ENCODE measurements at regions not wholly inside any gene's neighbourhood (a gene's known extent, or its start where the extent isn't known, plus 50 kb on each side); places are given as distances from the start of the nearest gene placed in this dataset.

- Mint-ChIP-seq H3K36me3 (no peaks in the 10 kb centered on the region), H3K4me1 (no peaks in the 10 kb centered on the region), H3K27ac (no peak overlapping the region), H3K9me3 (peaks cover 5% of the 10 kb centered on the region), H3K4me3 (no peak overlapping the region), H3K27me3 (no peaks in the 10 kb centered on the region)
- no peak for DNase-seq
- CTCF ChIA-PET, result interaction anchor here (0.9 kb wide), 1 partner anchor 11 kb away, joined by 3 read pairs; no protein-coding TSS in a partner anchor
Measured at GRCh38 chr5:4306057-4306456, 710.4 kb downstream of the IRX1 start.

- Mint-ChIP-seq H3K9me3 (peaks cover 7% of the 10 kb centered on the region), H3K4me3 (no peak overlapping the region), H3K4me1 (no peaks in the 10 kb centered on the region), H3K36me3 (no peaks in the 10 kb centered on the region), H3K27me3 (no peaks in the 10 kb centered on the region), H3K27ac (no peak overlapping the region)
- CTCF ChIA-PET, result no interaction called here
- no peak for DNase-seq
Measured at GRCh38 chr5:4309026-4309425, 713.4 kb downstream of the IRX1 start.

GRCh38 chr5:4313138-4313537 lies 717.5 kb downstream of the IRX1 start:
- Mint-ChIP-seq H3K27ac (no peak overlapping the region), H3K4me1 (no peaks in the 10 kb centered on the region), H3K27me3 (no peaks in the 10 kb centered on the region), H3K9me3 (peaks cover 4% of the 10 kb centered on the region), H3K36me3 (no peaks in the 10 kb centered on the region), H3K4me3 (no peak overlapping the region)
- CTCF ChIA-PET, result no interaction called here
- no peak for DNase-seq

- Mint-ChIP-seq H3K27ac (no peak overlapping the region), H3K27me3 (no peaks in the 10 kb centered on the region), H3K36me3 (no peaks in the 10 kb centered on the region), H3K4me1 (no peaks in the 10 kb centered on the region), H3K4me3 (no peak overlapping the region), H3K9me3 (peaks cover 12% of the 10 kb centered on the region)
- no peak for DNase-seq
- CTCF ChIA-PET, result no interaction called here
Measured at GRCh38 chr5:4319478-4320128, 724.0 kb downstream of the IRX1 start.

- peaks cover 3% of the 10 kb centered on the region for H3K9me3 Mint-ChIP-seq
- DNase-seq, result no peak
- CTCF ChIA-PET, result no interaction called here
- H3K36me3 Mint-ChIP-seq, result no peaks in the 10 kb centered on the region
- no peak overlapping the region for H3K27ac Mint-ChIP-seq
- no peaks in the 10 kb centered on the region for H3K27me3 Mint-ChIP-seq
- H3K4me1 Mint-ChIP-seq, result no peaks in the 10 kb centered on the region
- no peak overlapping the region for H3K4me3 Mint-ChIP-seq
Measured at GRCh38 chr5:4330327-4330726, 734.7 kb downstream of the IRX1 start.

- CTCF ChIA-PET, result no interaction called here
- H3K27me3 Mint-ChIP-seq, result no peaks in the 10 kb centered on the region
- no peaks in the 10 kb centered on the region for H3K4me1 Mint-ChIP-seq
- no peaks in the 10 kb centered on the region for H3K36me3 Mint-ChIP-seq
- H3K4me3 Mint-ChIP-seq, result no peak overlapping the region
- no peak overlapping the region for H3K27ac Mint-ChIP-seq
- H3K9me3 Mint-ChIP-seq, result peaks cover 11% of the 10 kb centered on the region
- no peak for DNase-seq
Measured at GRCh38 chr5:4335078-4335477, 739.4 kb downstream of the IRX1 start.

GRCh38 chr5:4337519-4337918 lies 741.9 kb downstream of the IRX1 start:
- H3K27ac Mint-ChIP-seq, result no peak overlapping the region
- H3K36me3 Mint-ChIP-seq, result no peaks in the 10 kb centered on the region
- no peak for DNase-seq
- no peaks in the 10 kb centered on the region for H3K4me1 Mint-ChIP-seq
- CTCF ChIA-PET, result no interaction called here
- H3K27me3 Mint-ChIP-seq, result no peaks in the 10 kb centered on the region
- H3K9me3 Mint-ChIP-seq, result peaks cover 11% of the 10 kb centered on the region
- H3K4me3 Mint-ChIP-seq, result no peak overlapping the region

- no peaks in the 10 kb centered on the region for H3K36me3 Mint-ChIP-seq
- H3K27ac Mint-ChIP-seq, result no peak overlapping the region
- H3K9me3 Mint-ChIP-seq, result peaks cover 11% of the 10 kb centered on the region
- no peaks in the 10 kb centered on the region for H3K4me1 Mint-ChIP-seq
- no peak for DNase-seq
- H3K27me3 Mint-ChIP-seq, result no peaks in the 10 kb centered on the region
- no peak overlapping the region for H3K4me3 Mint-ChIP-seq
- CTCF ChIA-PET, result no interaction called here
Measured at GRCh38 chr5:4339949-4340348, 744.3 kb downstream of the IRX1 start.

GRCh38 chr5:4345850-4346249 lies 750.2 kb downstream of the IRX1 start:
- no peaks in the 10 kb centered on the region for H3K36me3 Mint-ChIP-seq
- H3K4me3 Mint-ChIP-seq, result no peak overlapping the region
- DNase-seq, result no peak
- no peak overlapping the region for H3K27ac Mint-ChIP-seq
- H3K27me3 Mint-ChIP-seq, result no peaks in the 10 kb centered on the region
- CTCF ChIA-PET, result no interaction called here
- H3K4me1 Mint-ChIP-seq, result no peaks in the 10 kb centered on the region
- peaks cover 13% of the 10 kb centered on the region for H3K9me3 Mint-ChIP-seq

- Mint-ChIP-seq H3K4me3 (no peak overlapping the region), H3K9me3 (peaks cover 20% of the 10 kb centered on the region), H3K27ac (no peak overlapping the region), H3K36me3 (no peaks in the 10 kb centered on the region), H3K4me1 (no peaks in the 10 kb centered on the region), H3K27me3 (no peaks in the 10 kb centered on the region)
- CTCF ChIA-PET, result no interaction called here
- DNase-seq, result no peak
Measured at GRCh38 chr5:4348423-4348822, 752.8 kb downstream of the IRX1 start.

GRCh38 chr5:4348919-4349318 lies 753.3 kb downstream of the IRX1 start:
- Mint-ChIP-seq H3K36me3 (no peaks in the 10 kb centered on the region), H3K4me1 (no peaks in the 10 kb centered on the region), H3K27me3 (no peaks in the 10 kb centered on the region), H3K9me3 (peaks cover 22% of the 10 kb centered on the region), H3K27ac (no peak overlapping the region), H3K4me3 (no peak overlapping the region)
- no peak for DNase-seq
- CTCF ChIA-PET, result no interaction called here

GRCh38 chr5:4356201-4356600 lies 760.6 kb downstream of the IRX1 start:
- Mint-ChIP-seq H3K27me3 (no peaks in the 10 kb centered on the region), H3K4me3 (no peak overlapping the region)

GRCh38 chr5:4359847-4360246 lies 764.2 kb downstream of the IRX1 start:
- Mint-ChIP-seq H3K27me3 (no peaks in the 10 kb centered on the region), H3K27ac (no peak overlapping the region), H3K4me3 (no peak overlapping the region), H3K36me3 (no peaks in the 10 kb centered on the region), H3K4me1 (no peaks in the 10 kb centered on the region), H3K9me3 (peaks cover 8% of the 10 kb centered on the region)
- CTCF ChIA-PET, result no interaction called here
- no peak for DNase-seq

More at GRCh38 chr5:4356201-4356600, 760.6 kb downstream of the IRX1 start:
- CTCF ChIA-PET, result no interaction called here
- Mint-ChIP-seq H3K9me3 (peaks cover 17% of the 10 kb centered on the region), H3K4me1 (no peaks in the 10 kb centered on the region), H3K36me3 (no peaks in the 10 kb centered on the region), H3K27ac (no peak overlapping the region)
- DNase-seq, result no peak

GRCh38 chr5:4361753-4362152 lies 766.1 kb downstream of the IRX1 start:
- Mint-ChIP-seq H3K36me3 (no peaks in the 10 kb centered on the region), H3K4me3 (no peak overlapping the region), H3K4me1 (no peaks in the 10 kb centered on the region), H3K27ac (no peak overlapping the region), H3K9me3 (peaks cover 3% of the 10 kb centered on the region), H3K27me3 (no peaks in the 10 kb centered on the region)
- CTCF ChIA-PET, result no interaction called here
- DNase-seq, result no peak

GRCh38 chr5:4362411-4362810 lies 766.8 kb downstream of the IRX1 start:
- CTCF ChIA-PET, result no interaction called here
- DNase-seq, result no peak
- Mint-ChIP-seq H3K4me1 (no peaks in the 10 kb centered on the region), H3K4me3 (no peak overlapping the region), H3K9me3 (peaks cover 3% of the 10 kb centered on the region), H3K36me3 (no peaks in the 10 kb centered on the region), H3K27ac (no peak overlapping the region), H3K27me3 (no peaks in the 10 kb centered on the region)

GRCh38 chr5:4363045-4363444 lies 767.4 kb downstream of the IRX1 start:
- H3K36me3 Mint-ChIP-seq, result no peaks in the 10 kb centered on the region
- no peaks in the 10 kb centered on the region for H3K27me3 Mint-ChIP-seq
- H3K4me1 Mint-ChIP-seq, result no peaks in the 10 kb centered on the region
- no peak overlapping the region for H3K27ac Mint-ChIP-seq
- H3K4me3 Mint-ChIP-seq, result no peak overlapping the region
- H3K9me3 Mint-ChIP-seq, result peaks cover 3% of the 10 kb centered on the region
- CTCF ChIA-PET, result no interaction called here
- DNase-seq, result no peak

All from activated naive CD4-positive, alpha-beta T cell treated with anti-CD3 and anti-CD28 coated beads, Interleukin-2, amount 10 ng/mL, durations not matched to agents 7 days and 5 days (primary cell).